ENCODE measurements at regions not wholly inside any gene's neighbourhood (a gene's known extent, or its start where the extent isn't known, plus 50 kb on each side); places are given as distances from the start of the nearest gene placed in this dataset.

- Mint-ChIP-seq H3K4me3 (ENCODE audit: unreplicated experiment) (no peak overlapping the region), H3K27ac (ENCODE audit: unreplicated experiment) (no peak overlapping the region), H3K4me1 (ENCODE audit: unreplicated experiment) (peaks cover 44% of the 10 kb centered on the region), H3K27me3 (ENCODE audit: unreplicated experiment) (no peaks in the 10 kb centered on the region), H3K9me3 (ENCODE audit: unreplicated experiment) (no peaks in the 10 kb centered on the region), H3K36me3 (ENCODE audit: unreplicated experiment) (no peaks in the 10 kb centered on the region)
- TF ChIP-seq, protein P1, sequence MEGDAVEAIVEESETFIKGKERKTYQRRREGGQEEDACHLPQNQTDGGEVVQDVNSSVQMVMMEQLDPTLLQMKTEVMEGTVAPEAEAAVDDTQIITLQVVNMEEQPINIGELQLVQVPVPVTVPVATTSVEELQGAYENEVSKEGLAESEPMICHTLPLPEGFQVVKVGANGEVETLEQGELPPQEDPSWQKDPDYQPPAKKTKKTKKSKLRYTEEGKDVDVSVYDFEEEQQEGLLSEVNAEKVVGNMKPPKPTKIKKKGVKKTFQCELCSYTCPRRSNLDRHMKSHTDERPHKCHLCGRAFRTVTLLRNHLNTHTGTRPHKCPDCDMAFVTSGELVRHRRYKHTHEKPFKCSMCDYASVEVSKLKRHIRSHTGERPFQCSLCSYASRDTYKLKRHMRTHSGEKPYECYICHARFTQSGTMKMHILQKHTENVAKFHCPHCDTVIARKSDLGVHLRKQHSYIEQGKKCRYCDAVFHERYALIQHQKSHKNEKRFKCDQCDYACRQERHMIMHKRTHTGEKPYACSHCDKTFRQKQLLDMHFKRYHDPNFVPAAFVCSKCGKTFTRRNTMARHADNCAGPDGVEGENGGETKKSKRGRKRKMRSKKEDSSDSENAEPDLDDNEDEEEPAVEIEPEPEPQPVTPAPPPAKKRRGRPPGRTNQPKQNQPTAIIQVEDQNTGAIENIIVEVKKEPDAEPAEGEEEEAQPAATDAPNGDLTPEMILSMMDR (IDR thresholded peaks at IDR 0.05), result no peak
- DNase-seq (ENCODE audit: extremely low spot score, unreplicated experiment), result peak; percentile 54
These were observed 152.3 kb downstream of the SMAD6 start for GRCh38 chr15:66854012-66854965.

DNA sequence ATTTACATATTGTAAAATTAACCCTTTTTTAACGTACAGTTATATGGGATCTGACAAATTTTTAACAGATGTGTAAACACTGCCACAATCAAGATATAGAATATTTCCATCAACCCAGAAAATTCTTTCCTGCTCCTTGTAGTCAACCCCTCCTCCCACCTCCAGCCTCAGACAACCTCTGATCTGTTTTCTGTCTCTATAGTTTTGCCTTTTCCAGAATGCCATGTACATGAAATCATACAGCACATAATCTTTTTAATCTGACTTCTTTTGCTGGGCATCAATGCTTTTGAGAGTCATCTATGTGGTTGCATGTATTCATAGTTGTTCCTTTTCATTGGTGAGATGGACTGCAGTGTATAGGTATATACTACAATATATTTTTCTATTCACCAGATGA is 153.0 kb downstream of the SMAD6 start:
- DNase-seq (ENCODE audit: extremely low spot score, unreplicated experiment), result no peak
- Mint-ChIP-seq H3K4me3 (ENCODE audit: unreplicated experiment) (no peak overlapping the region), H3K36me3 (ENCODE audit: unreplicated experiment) (no peaks in the 10 kb centered on the region), H3K27ac (ENCODE audit: unreplicated experiment) (no peak overlapping the region), H3K27me3 (ENCODE audit: unreplicated experiment) (no peaks in the 10 kb centered on the region), H3K4me1 (ENCODE audit: unreplicated experiment) (peaks cover 38% of the 10 kb centered on the region), H3K9me3 (ENCODE audit: unreplicated experiment) (no peaks in the 10 kb centered on the region)
- TF ChIP-seq, protein P1 (IDR thresholded peaks at IDR 0.05), result no peak

DNA sequence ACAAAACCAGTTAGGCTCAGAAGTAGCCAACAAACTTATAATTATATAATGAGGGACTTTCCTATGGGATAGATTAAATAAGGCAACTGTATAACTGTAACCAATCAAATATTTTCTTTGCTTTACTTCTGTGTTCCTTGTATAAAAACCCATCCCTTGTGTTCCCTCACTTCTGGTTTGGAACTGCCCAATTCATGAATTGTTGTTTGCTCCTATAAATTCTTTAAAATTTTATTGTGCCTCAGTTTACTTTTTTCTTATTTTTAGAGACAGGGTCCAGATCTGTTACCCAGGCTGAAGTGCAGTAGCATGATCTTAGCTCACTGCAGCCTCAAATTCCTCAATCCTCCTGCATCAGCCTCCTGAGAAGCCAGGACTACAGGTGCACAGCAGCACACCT is 155.7 kb downstream of the SMAD6 start:
- TF ChIP-seq, protein P1 (IDR thresholded peaks at IDR 0.05), result no peak
- Mint-ChIP-seq H3K9me3 (ENCODE audit: unreplicated experiment) (no peaks in the 10 kb centered on the region), H3K36me3 (ENCODE audit: unreplicated experiment) (no peaks in the 10 kb centered on the region)

GRCh38 chr15:66858423-66859207 is 156.6 kb downstream of the SMAD6 start:
- Mint-ChIP-seq H3K36me3 (ENCODE audit: unreplicated experiment) (no peaks in the 10 kb centered on the region), H3K4me1 (ENCODE audit: unreplicated experiment) (peaks cover 28% of the 10 kb centered on the region), H3K27me3 (ENCODE audit: unreplicated experiment) (no peaks in the 10 kb centered on the region), H3K27ac (ENCODE audit: unreplicated experiment) (no peak overlapping the region), H3K9me3 (ENCODE audit: unreplicated experiment) (no peaks in the 10 kb centered on the region), H3K4me3 (ENCODE audit: unreplicated experiment) (no peak overlapping the region)
- DNase-seq (ENCODE audit: extremely low spot score, unreplicated experiment), result no peak
- TF ChIP-seq, protein P1 (IDR thresholded peaks at IDR 0.05), result no peak

More for the DNA sequence above, 155.7 kb downstream of the SMAD6 start:
- no peak for DNase-seq (ENCODE audit: extremely low spot score, unreplicated experiment)
- Mint-ChIP-seq H3K27me3 (ENCODE audit: unreplicated experiment) (no peaks in the 10 kb centered on the region), H3K4me1 (ENCODE audit: unreplicated experiment) (peaks cover 24% of the 10 kb centered on the region), H3K27ac (ENCODE audit: unreplicated experiment) (no peak overlapping the region), H3K4me3 (ENCODE audit: unreplicated experiment) (no peak overlapping the region)
